ENCODE measurements at regions not wholly inside any gene's neighbourhood (a gene's known extent, or its start where the extent isn't known, plus 50 kb on each side); places are given as distances from the start of the nearest gene placed in this dataset.

- TF ChIP-seq CTCF (IDR thresholded peaks at IDR 0.05; ENCODE audit: poor library complexity) = no peak
- TF ChIP-seq EZH2phosphoT487 (IDR thresholded peaks at IDR 0.05; ENCODE audit: low read depth, severe bottlenecking, unreplicated experiment) = peak; percentile 72
These were observed 107.1 kb downstream of the CDC42EP3 start for GRCh38 chr2:37564356-37564755.
